GM19351 (cell line): ENCODE measurements at regions not wholly inside any gene's neighbourhood (a gene's known extent, or its start where the extent isn't known, plus 50 kb on each side); places are given as distances from the start of the nearest gene placed in this dataset.

Experiments
- ATAC-seq: cut with Tn5 transposase; IDR thresholded peaks from one replicate; pipeline ENCODE4 v1.9.1; 2021; ENCODE audit warnings: mild to moderate bottlenecking, moderate library complexity; ENCODE audit not compliant: unreplicated experiment

GRCh38 chr4:108301545-108302251, 133.0 kb upstream of the LEF1 start:
- ATAC-seq = no peak

DNA sequence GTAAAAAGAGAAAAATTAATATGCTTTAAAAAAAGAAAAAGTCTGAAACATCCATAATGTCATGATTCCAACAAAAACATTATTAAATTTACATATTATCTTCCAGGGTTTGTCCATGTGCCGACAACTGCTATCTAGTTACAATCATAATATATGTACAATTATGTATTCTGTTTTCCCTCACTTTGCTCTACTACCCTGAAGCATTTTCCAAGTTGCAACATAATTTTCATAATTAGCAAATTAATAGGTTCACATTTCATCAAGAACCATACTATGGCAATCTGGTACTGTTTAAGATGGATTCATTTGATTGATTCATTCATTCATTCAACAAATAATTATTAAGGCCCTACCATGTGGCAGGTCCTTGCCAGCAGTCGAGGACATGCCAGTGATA, 128.9 kb upstream of the LEF1 start:
- no peak for ATAC-seq

DNA sequence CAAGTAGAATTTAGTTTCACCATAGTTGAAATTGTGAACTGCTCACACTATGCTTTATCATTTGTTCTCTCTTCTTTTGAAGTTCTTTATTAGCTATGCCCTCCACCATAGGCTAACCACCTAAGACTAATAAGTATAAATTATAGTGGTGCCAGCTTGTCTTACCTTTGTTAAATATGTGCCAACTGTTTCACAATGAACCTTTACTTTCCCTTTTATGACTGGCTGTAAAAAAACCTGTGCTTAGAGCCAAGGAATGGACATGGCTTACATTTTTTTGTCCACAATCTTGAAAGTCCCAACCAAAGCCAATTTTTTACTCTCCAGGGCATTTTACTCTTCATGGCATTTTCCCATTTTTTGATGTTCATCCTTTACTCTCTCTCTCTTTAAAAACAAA, 123.5 kb upstream of the LEF1 start:
- no peak for ATAC-seq

DNA sequence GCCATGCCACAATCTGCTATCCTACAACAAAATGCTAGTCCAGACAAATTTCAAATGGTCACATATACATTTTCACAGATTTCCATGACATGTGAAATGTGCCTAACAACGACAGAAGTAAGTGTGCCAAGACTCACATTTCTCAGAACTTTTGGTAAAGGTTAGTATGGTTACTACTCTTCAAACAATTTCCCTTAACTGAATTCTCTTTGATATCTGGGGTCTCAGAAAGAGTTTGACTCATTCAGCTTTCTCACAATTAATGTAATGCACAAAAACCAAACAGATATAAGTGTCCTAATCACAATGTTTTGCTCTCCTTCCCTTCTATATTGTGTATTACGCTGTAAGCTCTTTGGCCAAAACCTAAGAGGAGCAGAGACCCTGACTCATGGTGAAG, 122.4 kb upstream of the LEF1 start:
- no peak for ATAC-seq

GRCh38 chr4:108287834-108288413, 119.2 kb upstream of the LEF1 start:
- ATAC-seq = no peak

- no peak for ATAC-seq
These were observed 111.3 kb upstream of the LEF1 start for GRCh38 chr4:108280072-108280471.

DNA sequence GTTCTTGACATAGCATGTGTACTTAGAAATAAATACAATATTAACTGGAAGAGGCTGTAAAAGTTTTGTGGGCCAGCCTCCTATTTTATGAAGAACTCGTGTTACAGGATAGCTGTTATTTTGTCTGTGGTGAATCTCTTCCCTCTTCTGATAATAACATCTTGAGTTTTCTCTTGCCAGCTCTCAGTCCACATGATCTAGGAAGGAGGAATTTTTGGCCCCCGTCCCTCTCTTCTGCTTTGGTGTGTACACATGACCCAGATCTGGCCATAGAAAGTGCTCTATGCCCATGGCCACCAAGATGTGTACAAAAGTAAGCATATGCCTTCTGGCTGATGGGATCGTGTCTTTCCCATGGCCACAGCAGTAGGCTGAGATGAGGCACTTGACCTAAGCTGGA, 108.0 kb upstream of the LEF1 start:
- ATAC-seq = no peak

- ATAC-seq = no peak
These were observed 104.3 kb upstream of the LEF1 start for GRCh38 chr4:108272986-108273385.

DNA sequence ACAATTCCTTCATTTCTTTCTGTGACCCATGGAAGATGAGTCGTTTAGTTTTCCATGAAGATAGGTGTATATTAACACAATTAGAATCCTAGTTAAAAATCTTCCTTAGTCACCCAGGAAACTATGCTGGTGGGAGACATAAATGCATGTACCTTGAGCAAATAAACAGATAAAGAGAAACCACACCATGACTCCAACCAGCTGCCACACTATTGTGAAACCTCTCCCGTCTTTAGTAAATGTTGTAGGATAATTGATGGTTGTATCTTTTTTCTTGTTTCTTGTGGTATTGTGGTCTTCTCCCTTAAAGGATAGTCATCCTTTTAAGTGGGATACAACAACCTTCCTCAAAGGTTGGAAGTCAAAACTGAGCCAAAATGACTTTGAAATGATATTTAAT, 103.8 kb upstream of the LEF1 start:
- no peak for ATAC-seq

DNA sequence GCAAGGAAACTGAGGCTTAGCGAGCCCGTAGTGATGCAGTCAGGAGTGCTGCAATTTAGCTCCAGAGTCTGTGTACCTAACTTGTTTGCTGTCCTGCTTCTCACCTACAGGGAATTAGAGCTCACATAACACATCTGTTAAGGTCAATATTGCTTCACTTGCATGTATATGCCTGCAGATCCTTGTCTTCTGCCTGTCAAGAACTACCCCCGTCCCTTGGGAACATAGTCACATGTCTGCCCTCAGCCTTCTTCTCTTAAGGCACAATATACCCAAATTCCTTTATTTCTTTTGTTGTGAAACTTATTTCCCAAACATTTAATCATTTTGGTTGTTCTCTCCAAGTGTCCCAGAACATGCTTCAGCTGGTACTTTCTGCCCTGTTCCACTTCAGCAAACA, 103.3 kb upstream of the LEF1 start:
- ATAC-seq = no peak

DNA sequence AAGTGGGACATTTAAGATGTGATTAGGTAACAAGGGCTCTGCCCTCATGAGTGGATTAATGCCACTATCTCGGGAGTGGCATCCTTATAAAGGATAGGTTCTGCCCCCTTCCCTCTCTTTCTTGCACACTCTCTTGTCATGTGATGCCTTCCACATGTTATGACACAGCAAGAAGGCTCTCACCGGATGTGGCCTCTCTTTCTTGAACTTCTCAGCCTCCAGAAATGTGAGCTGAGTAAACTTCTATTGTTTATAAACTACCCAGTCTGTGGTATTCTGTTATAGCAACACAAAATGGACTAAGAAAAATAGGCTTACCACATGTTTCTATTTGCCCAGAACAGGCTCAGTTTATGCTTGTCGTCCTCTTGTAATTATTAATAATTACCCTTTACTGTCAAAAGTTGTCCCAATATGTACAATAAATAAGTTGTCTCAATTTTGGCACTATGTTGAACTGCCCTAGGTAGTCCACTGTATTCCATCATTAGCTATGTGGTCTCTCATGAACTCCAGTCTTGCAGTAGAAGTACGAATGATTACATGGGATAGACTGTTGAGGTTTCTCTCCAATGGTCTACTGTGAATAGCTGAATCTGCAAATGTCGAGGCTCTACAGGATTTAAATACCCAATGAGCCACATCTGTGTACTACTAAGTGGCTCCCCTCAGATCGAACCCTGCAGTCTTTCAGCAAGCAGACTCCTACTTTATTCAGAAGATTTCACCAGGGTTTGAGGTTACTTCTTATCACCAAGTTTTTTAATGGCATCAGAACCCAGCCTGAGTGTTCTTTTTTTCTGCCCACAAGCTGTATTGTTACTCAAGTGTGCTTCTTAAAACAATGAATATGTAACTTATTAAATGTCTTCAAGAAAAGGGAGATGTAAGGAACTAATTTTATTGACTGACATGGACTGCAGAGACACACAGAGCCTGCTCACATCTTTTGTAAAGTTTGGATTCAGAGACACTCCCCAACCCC, 102.0 kb upstream of the LEF1 start:
- no peak for ATAC-seq

DNA sequence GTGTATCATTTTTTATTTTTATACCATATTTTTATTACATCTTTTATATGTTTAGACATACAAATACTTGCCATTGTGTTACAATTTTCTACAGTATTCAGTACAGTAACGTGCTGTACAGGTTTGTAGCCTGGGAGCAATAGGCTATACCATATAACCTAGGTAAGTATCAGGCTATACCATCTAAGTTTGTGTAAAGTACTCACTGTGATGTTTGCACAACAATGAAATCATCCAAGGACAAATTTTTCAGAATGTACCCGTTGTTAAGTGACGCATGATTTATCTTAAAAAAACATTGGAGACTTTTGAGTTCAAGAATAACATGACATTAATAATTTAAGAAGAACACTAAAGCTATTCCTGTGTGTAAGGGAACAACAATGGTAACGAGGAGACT, 96.0 kb upstream of the LEF1 start:
- no peak for ATAC-seq

GRCh38 chr4:108263057-108263456, 94.3 kb upstream of the LEF1 start:
- no peak for ATAC-seq

DNA sequence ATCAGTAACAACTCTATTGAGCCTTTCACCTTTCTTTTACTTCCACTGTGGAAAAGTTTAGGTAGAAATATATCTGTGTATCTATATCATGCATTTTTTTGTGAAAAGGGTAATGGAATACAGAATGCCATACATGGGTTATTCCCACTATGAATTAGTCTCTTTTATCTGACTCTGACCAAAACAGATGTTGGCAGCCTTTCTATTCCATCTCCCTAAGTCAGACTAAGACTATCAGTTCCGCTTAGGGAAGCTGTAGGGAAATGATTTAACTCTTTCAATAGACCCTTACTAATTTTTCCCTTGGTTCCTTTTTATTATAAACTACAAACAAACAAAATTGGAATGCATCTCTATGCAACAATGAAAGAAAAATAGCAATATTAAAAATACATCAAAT, 92.3 kb upstream of the LEF1 start:
- no peak for ATAC-seq

DNA sequence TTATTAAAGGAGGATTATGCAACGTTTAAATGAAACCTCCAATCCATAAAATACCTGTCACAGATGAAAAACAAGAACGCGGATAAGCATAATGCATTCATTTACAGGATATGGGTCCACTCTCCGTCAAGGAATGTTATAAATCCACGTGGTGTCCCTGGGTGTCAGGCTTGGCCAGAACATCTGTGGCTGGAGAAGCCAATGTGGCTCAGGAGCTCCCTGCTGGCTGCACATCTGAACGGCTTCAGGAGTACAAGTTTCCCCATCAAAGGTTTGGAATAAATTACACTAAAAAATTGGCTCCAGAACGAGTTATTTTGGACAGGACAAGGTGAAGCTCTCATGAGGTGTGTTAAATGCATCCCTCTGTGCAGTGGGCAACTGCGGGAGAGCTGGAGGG, 87.8 kb upstream of the LEF1 start:
- ATAC-seq = no peak

GRCh38 chr4:108255203-108255747, 86.5 kb upstream of the LEF1 start:
- ATAC-seq = no peak

GRCh38 chr4:108249397-108249796, 80.7 kb upstream of the LEF1 start:
- no peak for ATAC-seq

DNA sequence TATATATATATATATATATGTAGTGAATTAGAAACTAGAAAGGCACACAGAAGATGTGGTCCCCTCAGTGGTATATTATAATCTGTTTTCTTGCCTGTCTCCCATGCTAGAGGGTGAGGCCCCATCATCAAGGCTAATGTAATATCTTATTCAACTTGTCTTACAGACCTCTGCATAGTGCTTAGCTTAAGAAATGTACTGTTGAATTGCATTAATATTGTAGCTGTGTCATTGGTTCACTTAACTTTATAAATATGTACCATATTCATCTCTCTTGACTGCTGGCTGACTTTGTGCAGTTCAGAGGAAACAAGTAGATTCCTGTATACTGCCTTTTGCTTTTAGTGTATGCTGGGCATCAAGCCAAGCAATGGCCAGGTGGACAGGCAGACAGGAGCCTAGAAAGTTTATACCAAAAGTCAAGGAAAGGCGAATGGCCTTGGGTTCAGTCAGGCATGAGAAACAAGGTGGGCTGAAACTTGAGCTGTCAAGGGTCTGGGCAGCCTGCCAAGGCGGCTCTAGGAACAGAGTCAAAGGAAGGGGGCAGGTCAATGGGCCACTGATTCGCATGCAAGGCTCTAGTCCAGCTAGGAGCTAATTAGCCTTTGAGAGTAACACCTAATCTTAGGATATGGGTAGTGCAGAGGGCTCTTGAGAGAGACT, 78.8 kb upstream of the LEF1 start:
- ATAC-seq = no peak

DNA sequence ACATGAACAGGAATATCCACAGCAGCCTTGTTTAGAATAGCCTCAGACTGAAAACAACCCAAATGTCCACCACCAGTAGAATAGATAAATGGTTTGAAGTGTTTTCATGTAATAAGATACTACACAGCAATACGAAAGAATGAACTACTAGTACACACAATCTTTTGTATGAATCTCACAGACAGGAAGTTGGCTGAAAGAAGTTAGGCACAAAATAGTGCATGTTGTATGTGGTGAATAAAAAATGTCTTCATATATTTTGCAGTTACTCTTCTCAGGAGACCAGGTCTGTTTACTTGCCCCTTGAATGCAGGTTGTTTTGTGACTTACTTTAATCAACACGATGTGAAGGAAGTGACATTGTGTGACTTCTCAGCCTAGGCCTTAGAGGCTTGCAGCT, 75.9 kb upstream of the LEF1 start:
- no peak for ATAC-seq

DNA sequence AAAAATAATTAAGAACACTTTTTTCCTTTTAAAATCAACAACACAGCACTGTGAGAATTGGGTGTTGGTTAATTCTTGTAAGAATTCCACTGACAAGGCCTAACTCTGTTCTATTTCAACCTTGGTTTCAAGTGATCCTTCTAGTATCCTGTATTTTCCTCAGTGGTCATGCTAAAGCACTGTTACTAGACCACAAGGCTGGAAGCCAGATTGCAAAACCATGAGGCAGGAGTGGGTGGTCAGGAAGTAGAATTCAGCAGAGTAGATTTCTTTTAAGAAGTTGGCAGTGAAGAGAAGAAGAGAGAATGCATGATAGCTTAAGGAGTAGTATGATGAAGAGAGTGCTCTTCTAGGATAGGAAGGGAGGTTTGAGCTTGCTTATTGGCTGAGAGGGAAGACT, 71.6 kb upstream of the LEF1 start:
- ATAC-seq = no peak

DNA sequence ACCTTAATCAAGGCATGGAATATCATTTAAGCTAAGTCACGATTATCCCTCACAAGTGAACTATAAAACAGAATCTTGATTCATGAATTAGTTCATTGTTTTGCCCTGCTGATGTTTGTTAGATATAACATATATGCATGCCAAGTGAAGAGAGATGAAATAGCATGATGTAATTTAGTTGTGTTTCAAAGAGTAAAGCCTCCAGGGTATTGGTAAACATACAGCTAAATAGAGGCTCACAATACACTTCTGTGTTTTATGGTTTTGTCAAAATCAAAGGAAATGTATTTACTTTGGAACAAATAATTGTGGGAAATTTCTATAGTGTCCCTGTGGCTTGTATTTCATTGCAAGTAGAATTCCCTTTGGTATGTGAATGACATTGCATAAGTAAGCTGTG, 69.0 kb upstream of the LEF1 start:
- ATAC-seq = no peak
